SK-N-SH treated with all-trans-retinoic acid at 6 μM for 48 hours (cell line): ENCODE measurements at regions not wholly inside any gene's neighbourhood (a gene's known extent, or its start where the extent isn't known, plus 50 kb on each side); places are given as distances from the start of the nearest gene placed in this dataset.

Experiments used
- ATAC-seq: fragments of 200-7000 bp; cut with Tn5 transposase; 3 replicates; pipeline ENCODE4 v1.9.1; 2020; ENCODE audit warnings: mild to moderate bottlenecking, moderate library complexity
- BACH2 ChIP-seq: fragments of 250-450 bp; sonication (Bioruptor Pico); IDR thresholded peaks from 2 replicates; pipeline ENCODE4 v1.9.0; 2021; ENCODE audit warnings: mild to moderate bottlenecking, borderline replicate concordance
- CREB5 ChIP-seq: fragments of 250-450 bp; sonication (Bioruptor Pico); IDR thresholded peaks from 2 replicates; pipeline ENCODE4 v1.5.1; 2020; ENCODE audit warnings: low read depth, mild to moderate bottlenecking, moderate library complexity
- CSDC2 ChIP-seq: fragments of 250-450 bp; sonication (Bioruptor Pico); IDR thresholded peaks from 2 replicates; pipeline ENCODE4 v1.5.0; 2020; ENCODE audit warnings: mild to moderate bottlenecking, moderate library complexity
- CSRNP3 ChIP-seq: fragments of 250-450 bp; sonication (Bioruptor Pico); IDR thresholded peaks from 2 replicates; pipeline ENCODE4 v1.5.1; 2021; ENCODE audit warnings: mild to moderate bottlenecking, moderate library complexity
- GLIS3 ChIP-seq: fragments of 250-450 bp; sonication (Bioruptor Pico); IDR thresholded peaks from 2 replicates; pipeline ENCODE4 v1.5.0; 2020; ENCODE audit warnings: mild to moderate bottlenecking, moderate library complexity
- ISL1 ChIP-seq: fragments of 250-450 bp; sonication (Bioruptor Pico); IDR thresholded peaks from 2 replicates; pipeline ENCODE4 v2.1.2; 2022; ENCODE audit warnings: mild to moderate bottlenecking, moderate library complexity
- OSR1 ChIP-seq: fragments of 250-450 bp; sonication (Bioruptor Pico); IDR thresholded peaks from 2 replicates; pipeline ENCODE4 v1.8.0; 2022; ENCODE audit warnings: moderate library complexity, mild to moderate bottlenecking, inconsistent platforms
- PATZ1 ChIP-seq: fragments of 250-450 bp; sonication (Bioruptor Pico); IDR thresholded peaks from 2 replicates; pipeline ENCODE4 v1.8.0; 2020; ENCODE audit warnings: mild to moderate bottlenecking, moderate library complexity, borderline replicate concordance
- POU6F1 ChIP-seq: fragments of 250-450 bp; sonication (Bioruptor Pico); IDR thresholded peaks from 2 replicates; pipeline ENCODE4 v1.8.0; 2021; ENCODE audit warnings: low read depth, mild to moderate bottlenecking, moderate library complexity, borderline replicate concordance
- RARB ChIP-seq: fragments of 250-450 bp; sonication (Bioruptor Pico); IDR thresholded peaks from 2 replicates; pipeline ENCODE4 v1.8.0; 2021; ENCODE audit warnings: mild to moderate bottlenecking, moderate library complexity
- SNAI2 ChIP-seq: fragments of 250-450 bp; sonication (Bioruptor Pico); IDR thresholded peaks from 2 replicates; pipeline ENCODE4 v1.5.0; 2020; ENCODE audit warnings: mild to moderate bottlenecking, moderate library complexity
- TCF4 ChIP-seq: fragments of 250-450 bp; sonication (Bioruptor Pico); IDR thresholded peaks from 2 replicates; pipeline ENCODE4 v1.8.0; 2021; ENCODE audit warnings: mild to moderate bottlenecking, moderate library complexity, borderline replicate concordance
- TOX ChIP-seq: fragments of 250-450 bp; sonication (Bioruptor Pico); IDR thresholded peaks from 2 replicates; pipeline ENCODE4 v1.8.0; 2021; ENCODE audit warnings: mild to moderate bottlenecking, moderate library complexity, borderline replicate concordance
- TSHZ2 ChIP-seq: fragments of 250-450 bp; sonication (Bioruptor Pico); IDR thresholded peaks from 2 replicates; pipeline ENCODE4 v1.5.0; 2020; ENCODE audit warnings: mild to moderate bottlenecking, moderate library complexity
- ZC3H10 ChIP-seq: fragments of 250-450 bp; sonication (Bioruptor Pico); IDR thresholded peaks from 2 replicates; pipeline ENCODE4 v1.5.1; 2021; ENCODE audit warnings: mild to moderate bottlenecking, moderate library complexity
- ZFP3 ChIP-seq: fragments of 250-450 bp; sonication (Bioruptor Pico); IDR thresholded peaks from 2 replicates; pipeline ENCODE4 v1.5.0; 2020; ENCODE audit warnings: mild to moderate bottlenecking, moderate library complexity
- ZFP30 ChIP-seq: fragments of 450-650 bp; formaldehyde crosslinking; IDR thresholded peaks from 2 replicates; pipeline ENCODE4 v1.5.0; 2022; ENCODE audit warnings: mild to moderate bottlenecking, moderate library complexity
- ZNF8 ChIP-seq: fragments of 450-650 bp; formaldehyde crosslinking; IDR thresholded peaks from 2 replicates; pipeline ENCODE4 v1.5.0; 2020; ENCODE audit warnings: mild to moderate bottlenecking, moderate library complexity

GRCh38 chr2:183536714-183537113 lies 412.5 kb downstream of the NUP35 start (continued):
- TF ChIP-seq TSHZ2 (CRISPR knock-in tag) (no peak), RARB (CRISPR knock-in tag) (no peak), CREB5 (CRISPR knock-in tag) (no peak)

GRCh38 chr2:183541766-183542165 lies 417.5 kb downstream of the NUP35 start:
- ATAC-seq, result no peak
- TF ChIP-seq GLIS3 (CRISPR knock-in tag), result no peak
- TF ChIP-seq RARB (CRISPR knock-in tag), result no peak
- TF ChIP-seq OSR1 (CRISPR knock-in tag), result no peak
- TF ChIP-seq ZC3H10 (CRISPR knock-in tag), result no peak
- TF ChIP-seq PATZ1 (CRISPR knock-in tag), result no peak
- TF ChIP-seq CSRNP3, result no peak
- TF ChIP-seq TSHZ2 (CRISPR knock-in tag), result no peak
- TF ChIP-seq CREB5 (CRISPR knock-in tag), result no peak
- no peak for TF ChIP-seq ZFP30 (CRISPR knock-in tag)
- TF ChIP-seq ISL1 (CRISPR knock-in tag), result no peak
- TF ChIP-seq SNAI2, result no peak
- TF ChIP-seq BACH2 (CRISPR knock-in tag), result no peak
- no peak for TF ChIP-seq ZFP3 (CRISPR knock-in tag)
- TF ChIP-seq CSDC2 (CRISPR knock-in tag), result no peak
- TF ChIP-seq TCF4, result no peak
- TF ChIP-seq TOX (CRISPR knock-in tag), result no peak
- TF ChIP-seq ZNF8 (CRISPR knock-in tag), result no peak
- no peak for TF ChIP-seq POU6F1 (CRISPR knock-in tag)
